PFSK-1 (cell line): ENCODE measurements at regions not wholly inside any gene's neighbourhood (a gene's known extent, or its start where the extent isn't known, plus 50 kb on each side); places are given as distances from the start of the nearest gene placed in this dataset.

Experiments
- POLR2AphosphoS5 ChIP-seq: IDR thresholded peaks from 2 replicates; pipeline ENCODE4 v1.6.1; 2012; ENCODE audit warnings: low read depth, mild to moderate bottlenecking, control low read depth, low read length, moderate library complexity
- TAF1 ChIP-seq: IDR thresholded peaks from 2 replicates; pipeline ENCODE4 v1.6.1; 2012; ENCODE audit warnings: low read length, control low read depth, borderline replicate concordance; ENCODE audit not compliant: insufficient read depth

GRCh38 chr7:106515321-106515720 is 145.6 kb downstream of the CCDC71L start:
- TF ChIP-seq POLR2AphosphoS5 (no peak), TAF1 (no peak)
